ENCODE measurements at regions not wholly inside any gene's neighbourhood (a gene's known extent, or its start where the extent isn't known, plus 50 kb on each side); places are given as distances from the start of the nearest gene placed in this dataset.

DNA sequence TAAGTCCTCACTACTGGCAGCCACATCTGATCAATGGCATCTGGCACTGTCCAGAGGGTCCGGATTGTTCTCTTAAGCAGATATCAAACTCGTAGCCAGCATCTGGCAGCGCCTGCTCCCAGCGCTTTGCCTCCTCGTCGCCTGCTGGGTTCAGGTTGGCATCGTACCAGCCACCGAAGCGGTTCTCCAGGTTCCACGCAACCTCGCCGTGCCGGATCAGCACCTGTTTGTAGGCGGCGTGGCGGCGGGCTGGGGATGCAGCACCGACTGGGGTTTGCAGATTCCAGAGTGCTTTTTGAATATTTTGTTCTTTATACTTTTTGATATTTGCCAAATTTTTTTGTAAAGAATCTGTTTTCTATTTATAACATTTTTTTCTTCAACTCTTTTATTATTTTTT, 111.6 kb downstream of the NR2F2 start:
- peaks cover 21% of the 10 kb centered on the region for H3K27me3 Mint-ChIP-seq (ENCODE audit: insufficient read depth, unreplicated experiment)
- H3K9me3 Mint-ChIP-seq (ENCODE audit: unreplicated experiment): no peaks in the 10 kb centered on the region
- ChIA-PET POLR2A (no interaction called here), CTCF (no interaction called here)
- no peaks in the 10 kb centered on the region for H3K9me3 ChIP-seq
- no peak for DNase-seq
- H3K4me1 ChIP-seq: no peaks in the 10 kb centered on the region
- no peak overlapping the region for H3K27ac Mint-ChIP-seq (ENCODE audit: unreplicated experiment)
- no peaks in the 10 kb centered on the region for H3K36me3 ChIP-seq (ENCODE audit: control insufficient read depth, insufficient read depth, low read length)
- no peaks in the 10 kb centered on the region for H3K4me1 Mint-ChIP-seq (ENCODE audit: low read depth, unreplicated experiment)
- H3K4me3 ChIP-seq (ENCODE audit: low read depth, low read length): no peak overlapping the region
- intact Hi-C loops (cut with micrococcal nuclease; ENCODE audit: unreplicated experiment): no loop called here
- H3K36me3 Mint-ChIP-seq (ENCODE audit: insufficient read depth, unreplicated experiment): no peaks in the 10 kb centered on the region
- TF ChIP-seq, protein P1, sequence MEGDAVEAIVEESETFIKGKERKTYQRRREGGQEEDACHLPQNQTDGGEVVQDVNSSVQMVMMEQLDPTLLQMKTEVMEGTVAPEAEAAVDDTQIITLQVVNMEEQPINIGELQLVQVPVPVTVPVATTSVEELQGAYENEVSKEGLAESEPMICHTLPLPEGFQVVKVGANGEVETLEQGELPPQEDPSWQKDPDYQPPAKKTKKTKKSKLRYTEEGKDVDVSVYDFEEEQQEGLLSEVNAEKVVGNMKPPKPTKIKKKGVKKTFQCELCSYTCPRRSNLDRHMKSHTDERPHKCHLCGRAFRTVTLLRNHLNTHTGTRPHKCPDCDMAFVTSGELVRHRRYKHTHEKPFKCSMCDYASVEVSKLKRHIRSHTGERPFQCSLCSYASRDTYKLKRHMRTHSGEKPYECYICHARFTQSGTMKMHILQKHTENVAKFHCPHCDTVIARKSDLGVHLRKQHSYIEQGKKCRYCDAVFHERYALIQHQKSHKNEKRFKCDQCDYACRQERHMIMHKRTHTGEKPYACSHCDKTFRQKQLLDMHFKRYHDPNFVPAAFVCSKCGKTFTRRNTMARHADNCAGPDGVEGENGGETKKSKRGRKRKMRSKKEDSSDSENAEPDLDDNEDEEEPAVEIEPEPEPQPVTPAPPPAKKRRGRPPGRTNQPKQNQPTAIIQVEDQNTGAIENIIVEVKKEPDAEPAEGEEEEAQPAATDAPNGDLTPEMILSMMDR (IDR thresholded peaks at IDR 0.05; ENCODE audit: insufficient read depth in 1 of 2, low read depth in 1 of 2, low read length in 1 of 2, severe bottlenecking in 1 of 2, unreplicated experiment in 1 of 2): no peak
- no peaks in the 10 kb centered on the region for H3K27me3 ChIP-seq (replicated peaks; ENCODE audit: control insufficient read depth, insufficient read depth, low read length)
- no TSS peak for BruUV-seq (replicated peaks)
- H3K4me3 Mint-ChIP-seq (ENCODE audit: unreplicated experiment): no peak overlapping the region

GRCh38 chr15:96444865-96445264, 114.4 kb downstream of the NR2F2 start:
- no TSS peak for BruUV-seq (replicated peaks)
- Mint-ChIP-seq H3K4me3 (ENCODE audit: unreplicated experiment) (no peak overlapping the region), H3K4me1 (ENCODE audit: low read depth, unreplicated experiment) (no peaks in the 10 kb centered on the region), H3K9me3 (ENCODE audit: unreplicated experiment) (no peaks in the 10 kb centered on the region), H3K27me3 (ENCODE audit: insufficient read depth, unreplicated experiment) (peaks cover 25% of the 10 kb centered on the region), H3K36me3 (ENCODE audit: insufficient read depth, unreplicated experiment) (no peaks in the 10 kb centered on the region), H3K27ac (ENCODE audit: unreplicated experiment) (no peak overlapping the region)
- TF ChIP-seq, protein P1 (IDR thresholded peaks at IDR 0.05; ENCODE audit: insufficient read depth in 1 of 2, low read depth in 1 of 2, low read length in 1 of 2, severe bottlenecking in 1 of 2, unreplicated experiment in 1 of 2): no peak
- Histone ChIP-seq H3K9me3 (no peaks in the 10 kb centered on the region), H3K36me3 (ENCODE audit: control insufficient read depth, insufficient read depth, low read length) (no peaks in the 10 kb centered on the region), H3K27me3 (replicated peaks; ENCODE audit: control insufficient read depth, insufficient read depth, low read length) (no peaks in the 10 kb centered on the region), H3K4me3 (ENCODE audit: low read depth, low read length) (no peak overlapping the region), H3K4me1 (no peaks in the 10 kb centered on the region)
- ChIA-PET CTCF (no interaction called here), POLR2A (no interaction called here)
- intact Hi-C loops (cut with micrococcal nuclease; ENCODE audit: unreplicated experiment): no loop called here
- no peak for DNase-seq

DNA sequence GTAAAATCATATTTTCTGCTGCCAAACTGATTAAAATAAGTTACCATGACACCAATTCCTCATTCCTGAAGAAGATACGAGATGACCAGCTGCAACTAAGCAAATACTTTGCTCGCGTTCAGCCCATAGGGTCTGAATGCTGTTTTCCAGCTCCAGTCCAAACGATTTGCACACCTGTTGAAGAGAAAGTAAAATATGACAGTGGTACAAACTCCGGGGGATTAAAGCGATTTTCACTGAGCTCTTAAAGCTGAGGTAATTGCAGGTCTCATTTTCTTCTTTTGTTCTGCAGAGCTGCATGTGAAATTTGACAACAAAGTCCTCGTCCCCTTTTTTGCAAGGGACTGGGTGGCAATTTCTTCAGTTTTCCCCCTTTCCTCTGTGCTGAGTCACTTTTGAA, 118.4 kb downstream of the NR2F2 start:
- ChIA-PET POLR2A (no interaction called here), CTCF (no interaction called here)
- TF ChIP-seq, protein P1 (IDR thresholded peaks at IDR 0.05; ENCODE audit: insufficient read depth in 1 of 2, low read depth in 1 of 2, low read length in 1 of 2, severe bottlenecking in 1 of 2, unreplicated experiment in 1 of 2): no peak
- Mint-ChIP-seq H3K27ac (ENCODE audit: unreplicated experiment) (no peak overlapping the region), H3K36me3 (ENCODE audit: insufficient read depth, unreplicated experiment) (no peaks in the 10 kb centered on the region), H3K9me3 (ENCODE audit: unreplicated experiment) (no peaks in the 10 kb centered on the region), H3K4me3 (ENCODE audit: unreplicated experiment) (no peak overlapping the region), H3K27me3 (ENCODE audit: insufficient read depth, unreplicated experiment) (peaks cover 19% of the 10 kb centered on the region), H3K4me1 (ENCODE audit: low read depth, unreplicated experiment) (no peaks in the 10 kb centered on the region)
- no peaks in the 10 kb centered on the region for H3K36me3 ChIP-seq (ENCODE audit: control insufficient read depth, insufficient read depth, low read length)
- no peaks in the 10 kb centered on the region for H3K27me3 ChIP-seq (replicated peaks; ENCODE audit: control insufficient read depth, insufficient read depth, low read length)
- H3K4me1 ChIP-seq: no peaks in the 10 kb centered on the region
- H3K9me3 ChIP-seq: no peaks in the 10 kb centered on the region
- BruUV-seq (replicated peaks): no TSS peak
- no peak overlapping the region for H3K4me3 ChIP-seq (ENCODE audit: low read depth, low read length)
- no peak for DNase-seq
- intact Hi-C loops (cut with micrococcal nuclease; ENCODE audit: unreplicated experiment): no loop called here
